H9 (cell line): ENCODE measurements at regions not wholly inside any gene's neighbourhood (a gene's known extent, or its start where the extent isn't known, plus 50 kb on each side); places are given as distances from the start of the nearest gene placed in this dataset.

Experiments
- DNase-seq: peaks from one replicate; pipeline ENCODE4 v3.0.0-alpha.2; 2017
- H2AFZ ChIP-seq: one replicate; pipeline ENCODE4 v1.6.1; 2013; ENCODE audit warnings: mild to moderate bottlenecking, low read length, control low read depth, moderate library complexity
- H2AK5ac ChIP-seq: 2 replicates; pipeline ENCODE4 v1.6.1; 2013; ENCODE audit warnings: low read length, control low read depth, mixed read lengths; ENCODE audit not compliant: insufficient read length
- H2BK120ac ChIP-seq: one replicate; pipeline ENCODE4 v1.6.1; 2013; ENCODE audit warnings: low read depth, mild to moderate bottlenecking, low read length, control low read depth, inconsistent platforms; ENCODE audit not compliant: poor library complexity, severe bottlenecking
- H2BK12ac ChIP-seq: 2 replicates; pipeline ENCODE4 v1.6.1; 2013; ENCODE audit warnings: low read length, control low read depth, mixed read lengths, low read depth; ENCODE audit not compliant: insufficient read length
- H2BK15ac ChIP-seq: 2 replicates; pipeline ENCODE4 v1.6.1; 2013; ENCODE audit warnings: low read depth, low read length, control low read depth
- H2BK20ac ChIP-seq: one replicate; pipeline ENCODE4 v1.6.1; 2013; ENCODE audit warnings: low read depth, mild to moderate bottlenecking, low read length, control low read depth, inconsistent platforms; ENCODE audit not compliant: poor library complexity, severe bottlenecking
- H2BK5ac ChIP-seq: 2 replicates; pipeline ENCODE4 v1.6.1; 2013; ENCODE audit warnings: low read length, control low read depth, mixed read lengths; ENCODE audit not compliant: insufficient read length
- H3K14ac ChIP-seq: 2 replicates; pipeline ENCODE4 v1.6.1; 2013; ENCODE audit warnings: low read length, control low read depth; ENCODE audit not compliant: insufficient read depth
- H3K18ac ChIP-seq: 2 replicates; pipeline ENCODE4 v1.6.1; 2013; ENCODE audit warnings: low read depth, mild to moderate bottlenecking, mixed read lengths, low read length, control low read depth; ENCODE audit not compliant: insufficient read length
- H3K23ac ChIP-seq: 2 replicates; pipeline ENCODE4 v1.6.1; 2013; ENCODE audit warnings: low read length, control low read depth, mixed read lengths, low read depth; ENCODE audit not compliant: insufficient read length
- H3K23me2 ChIP-seq: 2 replicates; pipeline ENCODE4 v1.6.1; 2013; ENCODE audit warnings: low read depth, mild to moderate bottlenecking, mixed read lengths, low read length, control low read depth; ENCODE audit not compliant: insufficient read length, poor library complexity, severe bottlenecking
- H3K27ac ChIP-seq: 2 replicates; pipeline ENCODE4 v1.5.1; 2013; ENCODE audit warnings: low read length, control low read depth, mixed read lengths, low read depth; ENCODE audit not compliant: insufficient read length
- H3K27me3 ChIP-seq: 2 replicates; pipeline ENCODE4 v1.6.1; 2013; ENCODE audit warnings: low read length, control low read depth, inconsistent platforms; ENCODE audit not compliant: insufficient read depth
- H3K4ac ChIP-seq: 2 replicates; pipeline ENCODE4 v1.6.1; 2013; ENCODE audit warnings: low read depth, mild to moderate bottlenecking, control low read depth, inconsistent platforms, low read length, moderate library complexity
- H3K4me1 ChIP-seq: 2 replicates; pipeline ENCODE4 v1.6.1; 2013; ENCODE audit warnings: low read length, control low read depth, inconsistent platforms; ENCODE audit not compliant: insufficient read depth
- H3K4me2 ChIP-seq: 2 replicates; pipeline ENCODE4 v1.6.1; 2013; ENCODE audit warnings: low read length, control low read depth, mixed read lengths; ENCODE audit not compliant: insufficient read length, insufficient read depth
- H3K56ac ChIP-seq: 2 replicates; pipeline ENCODE4 v1.6.1; 2013; ENCODE audit warnings: low read depth, mild to moderate bottlenecking, mixed read lengths, low read length, control low read depth; ENCODE audit not compliant: insufficient read length
- H3K79me1 ChIP-seq: 2 replicates; pipeline ENCODE4 v1.6.1; 2013; ENCODE audit warnings: low read depth, mild to moderate bottlenecking, moderate library complexity, low read length, control low read depth, inconsistent platforms; ENCODE audit not compliant: insufficient read depth, poor library complexity, severe bottlenecking
- H3K79me2 ChIP-seq: 2 replicates; pipeline ENCODE4 v1.6.1; 2013; ENCODE audit warnings: low read length, control low read depth, inconsistent platforms; ENCODE audit not compliant: insufficient read depth
- H3K9ac ChIP-seq: 2 replicates; pipeline ENCODE4 v1.6.1; 2013; ENCODE audit warnings: low read length, control low read depth, mixed read lengths; ENCODE audit not compliant: insufficient read length; ENCODE audit errors: extremely low read depth
- H3K9me3 ChIP-seq: one replicate; pipeline ENCODE4 v1.6.1; 2013; ENCODE audit warnings: low read depth, low read length, inconsistent platforms; ENCODE audit not compliant: control insufficient read depth
- H3T11ph ChIP-seq: one replicate; pipeline ENCODE4 v1.6.1; 2013; ENCODE audit warnings: mild to moderate bottlenecking, low read length, control low read depth, inconsistent platforms
- H4K20me1 ChIP-seq: one replicate; pipeline ENCODE4 v1.6.1; 2013; ENCODE audit not compliant: control insufficient read depth, insufficient read length, insufficient read depth
- H4K5ac ChIP-seq: 2 replicates; pipeline ENCODE4 v1.6.1; 2013; ENCODE audit warnings: low read depth, mild to moderate bottlenecking, mixed read lengths, low read length, control low read depth; ENCODE audit not compliant: insufficient read length
- H4K8ac ChIP-seq: replicated peaks from 2 replicates; pipeline ENCODE4 v1.6.1; 2013; ENCODE audit warnings: low read length, control low read depth, mixed read lengths, low read depth; ENCODE audit not compliant: insufficient read length
- H4K91ac ChIP-seq: 2 replicates; pipeline ENCODE4 v1.6.1; 2013; ENCODE audit warnings: low read depth, mild to moderate bottlenecking, moderate library complexity, mixed read lengths, low read length, control low read depth; ENCODE audit not compliant: insufficient read length
- H3K27ac Mint-ChIP-seq, 3 experiments: 2 replicates in 2 of 3; 3 replicates in 1 of 3; pipeline ENCODE4 v1.8.0; 2020 to 2021; ENCODE audit warnings: mixed read lengths in 3 of 3, mild to moderate bottlenecking in 1 of 3, moderate library complexity in 1 of 3
- H3K27me3 Mint-ChIP-seq: 2 replicates; pipeline ENCODE4 v1.8.0; 2021; ENCODE audit warnings: low read depth, mild to moderate bottlenecking, moderate library complexity, mixed read lengths
- H3K36me3 Mint-ChIP-seq, 3 experiments: 2 replicates in 2 of 3; 3 replicates in 1 of 3; pipeline ENCODE4 v1.8.0; 2020 to 2021; ENCODE audit warnings: low read depth in 3 of 3, mixed read lengths in 3 of 3; ENCODE audit not compliant: insufficient read depth in 1 of 3
- H3K4me1 Mint-ChIP-seq, 2 experiments: 2 replicates each; pipeline ENCODE4 v1.8.0; 2020; ENCODE audit warnings: mixed read lengths in 2 of 2
- H3K4me3 Mint-ChIP-seq, 2 experiments: 2 replicates in 1 of 2; 3 replicates in 1 of 2; pipeline ENCODE4 v1.8.0; 2020 to 2021; ENCODE audit warnings: mild to moderate bottlenecking in 2 of 2, mixed read lengths in 2 of 2, moderate library complexity in 1 of 2
- H3K9me3 Mint-ChIP-seq, 2 experiments: 2 replicates in 1 of 2; 3 replicates in 1 of 2; pipeline ENCODE4 v1.8.0; 2020; ENCODE audit warnings: mild to moderate bottlenecking in 2 of 2, mixed read lengths in 2 of 2, moderate library complexity in 1 of 2
- WGBS: extraction: QIAGEN DNeasy Blood & Tissue Kit; methylation state at CpG from one replicate; pipeline ENCODE4 v1.1.7; 2013; ENCODE audit warnings: missing lambda C conversion rate, low lambda C conversion rate, mixed read lengths; ENCODE audit not compliant: insufficient read length; ENCODE audit errors: extremely low coverage; 5-methylcytosine and 5-hydroxymethylcytosine counted together
- TF ChIP-seq, protein P1 (sequence below): fragments of 200-600 bp; sonication (generic); conservative IDR thresholded peaks from 3 replicates; pipeline ENCODE4 v1.8.0; 2021; ENCODE audit warnings: antibody characterized with exemption, mild to moderate bottlenecking

DNA sequence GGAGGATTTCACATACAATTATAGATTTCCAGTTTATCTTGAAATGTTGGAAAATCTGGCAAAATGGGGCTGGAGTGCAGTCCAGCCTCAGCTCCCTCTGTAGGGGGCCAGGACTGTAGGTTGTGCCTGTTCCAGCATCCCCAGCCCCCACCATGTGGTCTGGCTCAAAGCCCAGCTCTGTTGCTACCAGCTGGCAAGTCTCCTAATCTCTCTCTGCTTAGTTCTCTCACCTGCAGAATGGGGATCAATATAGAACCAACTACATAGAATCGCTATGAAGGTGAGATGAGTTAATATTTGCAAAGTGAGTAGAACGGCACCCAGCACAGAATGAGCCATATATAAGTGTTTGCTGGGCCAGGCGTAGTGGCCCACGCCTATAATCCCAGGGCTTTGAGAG is 50.0 kb upstream of the TARDBP start:
- no CpG with 5 or more reads among the region's 4 CpGs for whole genome bisulfite sequencing
- Mint-ChIP-seq H3K9me3 (peaks cover 0 to 1% of the 10 kb centered on the region in 2 experiments; a peak in 1 of 5 replicates), H3K4me3 (no peak overlapping the region), H3K4me1 (peaks cover 36 to 58% of the 10 kb centered on the region in 2 experiments), H3K27ac (no peak overlapping the region), H3K36me3 (no peaks in the 10 kb centered on the region; a peak in 1 of 7 replicates), H3K27me3 (peaks cover 30% of the 10 kb centered on the region)
- Histone ChIP-seq H3K9me3 (no peaks in the 10 kb centered on the region), H3K79me2 (no peaks in the 10 kb centered on the region), H2BK20ac (no peak overlapping the region), H3K4ac (no peak overlapping the region), H2AK5ac (no peak overlapping the region), H3T11ph (no peak overlapping the region), H2BK120ac (no peak overlapping the region), H3K18ac (no peak overlapping the region), H4K5ac (no peak overlapping the region), H2BK15ac (no peak overlapping the region), H4K8ac (no peak overlapping the region), H2BK12ac (no peak overlapping the region), H3K27me3 (no peaks in the 10 kb centered on the region), H4K91ac (no peak overlapping the region), H2AFZ (no peak overlapping the region), H3K23me2 (no peaks in the 10 kb centered on the region), H3K4me2 (no peak overlapping the region), H3K56ac (no peak overlapping the region), H3K23ac (no peak overlapping the region), H3K27ac (no peak overlapping the region), H3K9ac (no peak overlapping the region), H2BK5ac (no peak overlapping the region), H3K14ac (no peak overlapping the region), H3K4me1 (peaks cover 7% of the 10 kb centered on the region; the same call in 1 of the 2 replicates), H3K79me1 (no peaks in the 10 kb centered on the region), H4K20me1 (no peaks in the 10 kb centered on the region)
- TF ChIP-seq, protein P1, sequence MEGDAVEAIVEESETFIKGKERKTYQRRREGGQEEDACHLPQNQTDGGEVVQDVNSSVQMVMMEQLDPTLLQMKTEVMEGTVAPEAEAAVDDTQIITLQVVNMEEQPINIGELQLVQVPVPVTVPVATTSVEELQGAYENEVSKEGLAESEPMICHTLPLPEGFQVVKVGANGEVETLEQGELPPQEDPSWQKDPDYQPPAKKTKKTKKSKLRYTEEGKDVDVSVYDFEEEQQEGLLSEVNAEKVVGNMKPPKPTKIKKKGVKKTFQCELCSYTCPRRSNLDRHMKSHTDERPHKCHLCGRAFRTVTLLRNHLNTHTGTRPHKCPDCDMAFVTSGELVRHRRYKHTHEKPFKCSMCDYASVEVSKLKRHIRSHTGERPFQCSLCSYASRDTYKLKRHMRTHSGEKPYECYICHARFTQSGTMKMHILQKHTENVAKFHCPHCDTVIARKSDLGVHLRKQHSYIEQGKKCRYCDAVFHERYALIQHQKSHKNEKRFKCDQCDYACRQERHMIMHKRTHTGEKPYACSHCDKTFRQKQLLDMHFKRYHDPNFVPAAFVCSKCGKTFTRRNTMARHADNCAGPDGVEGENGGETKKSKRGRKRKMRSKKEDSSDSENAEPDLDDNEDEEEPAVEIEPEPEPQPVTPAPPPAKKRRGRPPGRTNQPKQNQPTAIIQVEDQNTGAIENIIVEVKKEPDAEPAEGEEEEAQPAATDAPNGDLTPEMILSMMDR, result no peak
- DNase-seq, result no peak
